SK-N-MC (cell line): ENCODE measurements at regions not wholly inside any gene's neighbourhood (a gene's known extent, or its start where the extent isn't known, plus 50 kb on each side); places are given as distances from the start of the nearest gene placed in this dataset.

ENCODE experiments used
- EZH2 ChIP-seq: fragments of 200-600 bp; sonication (generic); IDR thresholded peaks from one replicate; pipeline ENCODE4 v1.6.1; 2017; ENCODE audit warnings: antibody characterized with exemption
- FOXP2 ChIP-seq: optimal IDR thresholded peaks from 2 replicates; pipeline ENCODE3; 2011; ENCODE audit warnings: mild to moderate bottlenecking, moderate library complexity; ENCODE audit not compliant: insufficient read depth; ENCODE audit errors: extremely low read length, control extremely low read depth
- POLR2AphosphoS5 ChIP-seq: IDR thresholded peaks from 2 replicates; pipeline ENCODE4 v1.6.1; 2012; ENCODE audit warnings: mild to moderate bottlenecking, low read depth, low read length, borderline replicate concordance

DNA sequence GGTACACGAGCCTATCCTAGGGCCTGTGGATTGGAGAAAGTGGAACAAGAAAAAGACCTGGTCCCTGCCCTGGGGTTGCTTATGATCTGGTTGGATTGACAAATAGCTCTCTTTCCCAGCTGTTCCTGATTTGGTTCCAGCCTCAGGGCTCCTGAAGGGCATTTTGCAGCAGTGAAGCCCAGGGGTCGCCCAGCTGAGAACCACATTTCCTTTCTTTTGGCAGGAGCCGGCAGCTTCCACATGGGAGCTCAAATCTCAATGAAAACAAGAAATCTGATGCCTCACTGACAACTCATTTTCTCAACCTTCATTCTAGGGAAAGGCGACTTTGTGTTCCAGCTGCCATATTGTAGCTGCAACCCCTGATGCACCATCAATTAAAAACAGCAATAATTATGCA lies 140.6 kb upstream of the CADM1 start:
- TF ChIP-seq POLR2AphosphoS5, result no peak
- TF ChIP-seq EZH2, result no peak
- no peak for TF ChIP-seq FOXP2
